Muscle layer of duodenum (tissue), 2 donors: ENCODE measurements at regions not wholly inside any gene's neighbourhood (a gene's known extent, or its start where the extent isn't known, plus 50 kb on each side); places are given as distances from the start of the nearest gene placed in this dataset.

Experiments used
- H3K27ac ChIP-seq: one replicate; pipeline ENCODE4 v1.7.0; 2013; ENCODE audit warnings: mild to moderate bottlenecking, low read length
- H3K27me3 ChIP-seq: one replicate; pipeline ENCODE4 v1.7.0; 2013; ENCODE audit warnings: low read depth, mild to moderate bottlenecking, control low read depth, low read length
- H3K36me3 ChIP-seq, 2 donors: one replicate each; pipeline ENCODE4 v1.7.0; 2013; ENCODE audit warnings: low read length in 2 of 2, control low read depth in 1 of 2, mild to moderate bottlenecking in 1 of 2; ENCODE audit not compliant: insufficient read depth in 2 of 2, control insufficient read depth in 1 of 2
- H3K4me1 ChIP-seq, 2 donors: one replicate each; pipeline ENCODE4 v1.7.0; 2013; ENCODE audit warnings: low read length in 2 of 2, mild to moderate bottlenecking in 2 of 2, control low read depth in 1 of 2, moderate library complexity in 1 of 2; ENCODE audit not compliant: insufficient read depth in 2 of 2, control insufficient read depth in 1 of 2
- H3K4me3 ChIP-seq, 2 donors: one replicate each; pipeline ENCODE4 v1.7.0; 2013; ENCODE audit warnings: low read length in 2 of 2, low read depth in 1 of 2, mild to moderate bottlenecking in 1 of 2
- H3K9me3 ChIP-seq, 2 donors: one replicate each; pipeline ENCODE4 v1.7.0; 2013; ENCODE audit warnings: low read length in 2 of 2, control low read depth in 1 of 2, mild to moderate bottlenecking in 1 of 2; ENCODE audit not compliant: control insufficient read depth in 1 of 2
- donor health status: healthy.

DNA sequence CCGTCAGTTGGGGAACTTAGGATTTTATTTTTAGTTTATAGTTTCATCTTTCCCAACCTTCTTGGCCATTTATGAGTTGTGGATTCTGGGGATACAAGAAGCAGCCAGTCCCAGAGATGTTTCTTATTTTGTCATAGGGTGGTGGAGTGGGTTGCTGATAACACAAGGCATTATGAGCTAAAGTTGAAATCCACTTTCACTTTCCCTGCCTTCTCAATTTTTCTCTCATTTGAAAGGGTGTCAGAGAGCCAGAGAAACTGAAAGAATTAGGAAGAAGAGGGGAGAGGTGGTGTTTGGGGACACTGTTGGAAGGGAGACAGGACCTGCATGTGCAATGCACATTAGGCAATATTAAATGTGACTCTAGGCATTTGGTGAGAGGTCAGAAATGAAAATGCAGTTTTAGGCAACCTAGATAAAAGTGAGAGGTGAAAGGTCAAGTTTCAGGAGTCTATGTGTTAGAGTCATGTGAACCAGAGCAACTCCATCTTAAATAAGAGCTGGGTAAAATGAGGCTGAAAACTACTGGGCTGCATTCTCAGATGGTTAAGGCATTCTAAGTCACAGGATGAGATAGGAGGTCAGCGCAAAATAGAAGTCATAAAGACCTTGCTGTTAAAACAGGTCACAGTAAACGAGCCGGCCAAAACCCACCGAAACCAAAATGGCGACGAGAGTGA, 71.1 kb upstream of the F3 start:
- Histone ChIP-seq H3K4me3 (no peak overlapping the region), H3K36me3 (no peaks in the 10 kb centered on the region), H3K4me1 (peaks cover 0 to 12% of the 10 kb centered on the region in 2 donors), H3K9me3 (no peaks in the 10 kb centered on the region), H3K27ac (no peak overlapping the region), H3K27me3 (no peaks in the 10 kb centered on the region)

DNA sequence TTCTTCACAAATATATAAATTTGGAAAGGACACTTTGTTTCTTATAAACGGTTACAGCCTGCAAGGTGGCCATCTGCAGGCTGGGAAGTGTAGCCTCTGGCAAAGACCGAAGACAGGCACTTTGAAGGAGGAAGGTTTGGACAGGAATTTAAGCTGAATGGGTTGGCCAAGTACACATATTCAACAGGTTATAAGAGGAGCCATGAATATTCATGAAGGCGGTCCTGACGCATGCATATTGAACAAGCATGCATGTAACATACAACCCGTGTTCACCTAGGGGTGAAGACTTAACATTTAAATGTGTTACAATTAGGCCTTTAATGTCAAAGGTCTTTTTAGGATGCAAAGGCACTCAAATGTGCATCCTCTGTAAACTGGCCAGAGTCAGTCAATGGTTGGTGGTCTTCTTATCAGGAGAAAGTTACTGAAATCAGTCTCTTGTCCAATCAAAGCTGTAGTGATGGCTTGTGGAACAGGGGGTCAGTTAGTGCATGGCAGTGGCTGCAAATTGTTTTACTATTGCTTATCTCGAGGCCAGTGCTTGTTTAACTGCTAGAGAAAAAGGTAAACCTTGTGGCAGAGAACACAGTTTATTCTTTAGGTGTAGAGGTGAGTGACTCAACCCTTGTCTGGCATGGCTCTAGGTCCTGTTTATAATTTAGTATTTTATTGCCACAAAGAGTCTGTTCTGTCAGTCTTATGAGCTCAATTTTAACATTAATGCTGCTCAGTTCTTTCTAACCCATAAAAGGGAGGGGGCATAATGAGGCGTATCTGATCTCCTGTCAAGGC, 70.3 kb upstream of the F3 start:
- H3K9me3 ChIP-seq, result no peaks in the 10 kb centered on the region
- no peaks in the 10 kb centered on the region for H3K27me3 ChIP-seq
- no peaks in the 10 kb centered on the region for H3K36me3 ChIP-seq
- H3K4me1 ChIP-seq, result peaks cover 0 to 12% of the 10 kb centered on the region in 2 donors
- no peak overlapping the region for H3K27ac ChIP-seq
- no peak overlapping the region for H3K4me3 ChIP-seq

DNA sequence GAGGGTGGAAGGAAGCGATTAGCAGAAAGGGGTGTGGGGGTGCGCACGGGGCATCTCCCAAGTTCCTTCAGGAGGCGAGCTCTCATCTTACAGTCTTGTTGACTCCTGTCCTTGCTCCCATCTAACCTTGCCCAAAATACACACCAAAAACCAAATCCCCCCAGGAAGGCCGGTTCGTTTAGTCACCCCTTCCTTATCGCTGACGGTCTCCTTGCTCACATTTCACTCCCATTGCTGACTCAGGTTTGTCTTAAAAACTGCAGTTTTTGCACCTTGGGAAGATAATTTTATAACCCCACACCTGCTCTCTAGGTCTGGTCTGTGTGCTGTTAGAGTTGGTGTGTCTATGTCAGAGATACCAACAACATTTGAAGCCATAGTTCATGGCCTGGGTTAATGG, 68.1 kb upstream of the F3 start:
- no peak overlapping the region for H3K27ac ChIP-seq

DNA sequence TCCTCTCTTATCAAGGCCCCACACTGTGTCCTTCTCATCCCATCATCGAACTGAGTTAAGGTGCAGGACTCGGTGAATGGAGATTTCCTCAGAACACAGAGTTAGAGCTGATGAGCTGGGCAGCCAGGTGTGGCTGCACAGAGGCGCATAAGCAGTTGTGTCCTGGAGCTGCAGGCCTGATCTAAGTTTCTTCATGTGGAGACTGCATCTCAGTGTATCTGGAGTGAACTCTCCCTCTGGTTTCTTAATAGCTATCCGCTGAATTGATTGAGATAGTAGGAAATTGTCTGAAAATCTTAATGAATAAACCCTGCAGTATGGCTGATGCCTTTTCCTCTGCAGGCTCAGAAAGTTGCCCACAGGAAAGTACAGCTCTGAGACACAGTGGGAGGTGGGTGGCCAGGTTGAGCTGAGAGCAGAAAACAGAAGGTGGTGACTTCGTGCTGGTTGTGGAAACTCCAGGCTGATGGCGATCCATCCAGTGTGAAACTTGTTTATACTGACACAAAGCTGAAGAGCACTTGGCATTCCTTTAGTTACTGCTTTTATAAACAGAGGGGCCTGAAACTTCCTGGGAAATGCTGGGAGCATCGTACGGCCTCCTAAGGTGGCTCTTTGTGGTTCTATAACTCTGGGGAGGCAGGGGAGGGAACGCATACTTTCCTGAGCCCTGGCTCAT, 67.4 kb upstream of the F3 start:
- no peaks in the 10 kb centered on the region for H3K9me3 ChIP-seq
- H3K36me3 ChIP-seq, result no peaks in the 10 kb centered on the region
- no peaks in the 10 kb centered on the region for H3K27me3 ChIP-seq
- H3K4me1 ChIP-seq, result peaks cover 0 to 12% of the 10 kb centered on the region in 2 donors
- H3K4me3 ChIP-seq, result no peak overlapping the region
- H3K27ac ChIP-seq, result no peak overlapping the region

More for the DNA sequence above, 68.1 kb upstream of the F3 start:
- no peaks in the 10 kb centered on the region for H3K27me3 ChIP-seq
- H3K9me3 ChIP-seq, result no peaks in the 10 kb centered on the region
- H3K4me1 ChIP-seq, result peaks cover 0 to 12% of the 10 kb centered on the region in 2 donors
- no peak overlapping the region for H3K4me3 ChIP-seq
- no peaks in the 10 kb centered on the region for H3K36me3 ChIP-seq

DNA sequence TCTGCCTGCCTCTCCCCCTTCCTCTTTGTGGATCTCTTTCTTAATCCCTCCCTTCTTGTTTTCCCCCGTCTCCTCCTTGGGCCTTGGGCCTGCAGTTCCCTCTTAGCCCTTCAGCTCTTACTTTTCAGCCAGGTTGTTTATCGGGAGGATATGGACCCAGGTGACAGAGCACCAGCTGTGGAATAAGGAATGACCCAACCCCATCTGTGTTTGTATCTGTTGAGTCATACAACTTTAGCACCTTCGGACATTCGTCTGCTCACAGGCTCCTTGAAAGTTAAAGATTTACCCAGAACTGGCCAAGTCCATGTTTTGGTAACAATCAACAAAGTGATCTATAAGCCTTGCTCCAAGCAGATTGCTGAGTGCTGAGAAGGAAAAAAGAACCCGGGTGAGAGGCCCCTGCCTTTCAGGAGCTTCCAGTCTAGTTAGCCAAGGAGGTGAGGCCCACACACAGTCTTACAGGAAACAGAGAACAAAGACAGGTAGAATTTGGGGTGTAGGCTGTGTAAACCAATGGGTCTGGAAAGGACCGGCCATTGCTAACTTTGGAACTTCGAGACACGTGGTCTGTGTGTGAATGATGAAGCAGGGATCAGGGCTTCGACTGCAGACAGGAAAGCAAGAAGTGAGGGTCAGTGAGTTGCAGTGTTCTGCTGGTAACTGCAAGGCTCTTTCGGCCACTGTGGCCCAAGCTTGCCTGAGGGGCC, 66.7 kb upstream of the F3 start:
- Histone ChIP-seq H3K27me3 (no peaks in the 10 kb centered on the region), H3K27ac (peak overlapping the region; percentile 64), H3K4me1 (peaks cover 0 to 12% of the 10 kb centered on the region in 2 donors), H3K4me3 (no peak overlapping the region), H3K36me3 (no peaks in the 10 kb centered on the region), H3K9me3 (no peaks in the 10 kb centered on the region)

DNA sequence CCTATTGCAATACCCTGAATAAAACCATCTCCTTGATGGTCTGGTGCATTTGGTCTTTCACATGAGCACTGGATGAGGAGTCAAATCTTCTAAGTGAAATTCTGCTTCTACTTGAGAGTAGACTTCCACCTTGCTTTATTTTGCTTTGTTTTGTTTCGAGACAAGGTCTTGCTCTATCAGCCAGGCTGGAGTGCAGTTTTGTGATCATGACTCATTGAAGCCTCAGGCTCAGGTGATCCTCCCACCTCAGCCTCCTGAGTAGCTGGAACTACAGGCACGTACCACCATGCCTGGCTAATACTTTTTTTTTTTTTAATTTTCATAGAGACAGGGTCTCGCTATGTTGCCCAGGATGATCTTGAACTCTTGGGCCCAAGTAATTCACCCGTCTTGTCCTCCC, 65.8 kb upstream of the F3 start:
- Histone ChIP-seq H3K4me3 (no peak overlapping the region), H3K9me3 (no peaks in the 10 kb centered on the region), H3K36me3 (no peaks in the 10 kb centered on the region), H3K27ac (no peak overlapping the region), H3K27me3 (no peaks in the 10 kb centered on the region), H3K4me1 (peaks cover 0 to 12% of the 10 kb centered on the region in 2 donors)

DNA sequence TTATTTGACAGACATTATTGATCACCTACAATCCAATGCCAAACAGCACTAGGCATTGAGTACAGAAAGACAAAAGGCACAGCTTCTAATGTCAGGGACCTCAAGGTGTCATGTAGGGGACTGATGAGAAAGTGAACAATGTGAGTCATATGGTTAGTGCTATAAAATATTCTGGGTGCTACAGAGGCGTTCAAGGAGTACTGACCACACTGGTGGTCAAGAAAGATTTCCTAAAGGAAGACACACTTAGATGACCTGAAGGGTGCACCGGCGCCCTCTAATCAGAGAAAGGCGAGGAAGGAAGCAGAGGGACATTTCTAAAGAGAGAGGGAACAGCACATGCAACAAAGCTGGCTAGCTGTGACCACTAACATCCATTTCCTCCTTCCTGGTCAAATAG, 64.9 kb upstream of the F3 start:
- no peaks in the 10 kb centered on the region for H3K9me3 ChIP-seq
- no peak overlapping the region for H3K27ac ChIP-seq
- peaks cover 0 to 12% of the 10 kb centered on the region in 2 donors for H3K4me1 ChIP-seq
- no peaks in the 10 kb centered on the region for H3K36me3 ChIP-seq
- H3K27me3 ChIP-seq, result no peaks in the 10 kb centered on the region
- H3K4me3 ChIP-seq, result no peak overlapping the region

DNA sequence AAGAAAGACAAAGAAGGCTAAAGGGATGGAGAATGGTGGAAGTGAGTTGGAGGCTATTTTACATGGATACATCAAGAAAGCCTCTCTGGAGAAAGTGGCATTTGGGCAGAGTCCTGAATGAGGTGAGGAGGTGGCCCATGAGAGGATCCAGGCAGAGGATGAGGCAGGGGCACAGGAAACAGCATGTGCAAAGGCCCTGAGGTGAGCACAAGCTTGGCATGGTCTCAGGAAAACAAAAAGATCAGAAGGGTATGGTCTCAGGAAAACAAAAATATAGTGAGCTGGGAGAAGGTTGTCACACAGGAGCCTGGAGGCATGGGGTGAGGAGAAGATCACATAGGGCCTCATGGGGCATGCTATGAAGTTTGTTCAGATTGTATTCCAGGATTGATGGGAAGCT, 62.1 kb upstream of the F3 start:
- H3K36me3 ChIP-seq, result no peaks in the 10 kb centered on the region
- H3K27ac ChIP-seq, result no peak overlapping the region
- no peak overlapping the region for H3K4me3 ChIP-seq
- H3K9me3 ChIP-seq, result no peaks in the 10 kb centered on the region
- H3K4me1 ChIP-seq, result peaks cover 0 to under 1% of the 10 kb centered on the region in 2 donors
- H3K27me3 ChIP-seq, result no peaks in the 10 kb centered on the region

DNA sequence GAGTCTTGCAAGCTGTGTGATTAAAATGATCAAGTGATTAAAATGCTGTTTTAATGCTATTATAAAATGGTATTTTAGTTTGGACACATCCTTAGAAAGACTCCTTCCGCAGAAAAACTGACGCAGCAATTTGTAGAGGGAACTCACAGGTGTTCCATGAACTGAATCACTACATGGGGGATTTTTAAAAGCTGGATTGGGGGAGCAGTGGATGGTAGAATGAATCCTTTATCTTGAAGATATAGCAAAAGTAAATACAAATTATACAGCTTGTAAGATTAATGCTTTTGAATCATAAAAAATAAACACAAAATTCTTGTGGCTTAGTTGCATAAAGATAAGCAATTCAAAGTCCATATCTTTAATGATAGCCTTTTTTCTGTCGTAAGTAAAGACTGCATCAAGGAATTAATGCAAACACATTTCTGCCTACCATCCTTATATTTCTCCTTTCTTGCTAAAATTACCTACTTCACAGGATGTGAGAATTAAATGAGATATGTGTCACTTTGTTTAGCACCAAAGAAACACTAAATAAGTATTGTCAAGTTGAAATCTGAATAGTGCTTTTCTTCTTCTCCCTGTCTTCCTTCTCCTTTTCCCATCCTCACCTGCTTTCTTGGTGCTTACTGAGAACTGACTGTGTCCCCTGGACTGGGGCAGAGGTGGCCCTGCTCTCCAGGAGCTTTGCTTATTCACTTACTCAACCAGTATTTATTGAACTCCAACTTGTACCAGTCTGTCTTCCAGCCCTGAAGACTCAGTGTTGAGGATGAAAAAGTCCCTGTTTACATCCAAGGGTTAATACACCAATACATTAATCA, 61.5 kb upstream of the F3 start:
- Histone ChIP-seq H3K36me3 (no peaks in the 10 kb centered on the region), H3K27me3 (no peaks in the 10 kb centered on the region), H3K27ac (no peak overlapping the region), H3K4me1 (no peaks in the 10 kb centered on the region), H3K4me3 (no peak overlapping the region), H3K9me3 (no peaks in the 10 kb centered on the region)

DNA sequence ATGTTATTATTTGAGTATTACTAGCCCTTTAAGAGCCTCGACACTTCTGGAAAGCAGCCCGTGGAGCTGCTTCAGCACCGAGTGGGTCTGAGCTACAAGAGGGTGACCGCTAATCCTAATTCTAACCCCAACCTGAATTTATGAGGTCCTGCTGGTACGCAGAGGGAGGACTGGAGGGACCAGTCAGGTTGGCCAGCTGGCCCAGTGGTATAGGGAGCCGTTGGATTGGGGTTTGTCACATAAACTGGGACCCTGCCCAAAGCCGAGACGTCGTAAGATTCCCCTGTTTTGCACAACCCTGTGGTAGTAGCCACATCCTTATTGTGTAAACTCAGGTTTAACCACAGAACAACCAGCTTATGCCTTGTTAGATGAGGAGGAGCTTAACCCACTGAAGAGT, 60.8 kb upstream of the F3 start:
- no peaks in the 10 kb centered on the region for H3K27me3 ChIP-seq
- H3K9me3 ChIP-seq, result no peaks in the 10 kb centered on the region
- H3K27ac ChIP-seq, result no peak overlapping the region
- no peaks in the 10 kb centered on the region for H3K4me1 ChIP-seq
- no peaks in the 10 kb centered on the region for H3K36me3 ChIP-seq
- H3K4me3 ChIP-seq, result no peak overlapping the region
